GM18520 (cell line): ENCODE measurements at regions not wholly inside any gene's neighbourhood (a gene's known extent, or its start where the extent isn't known, plus 50 kb on each side); places are given as distances from the start of the nearest gene placed in this dataset.
"Not testable (repeated sequence)": the region's sequence is repeated elsewhere in the genome, so short reads cannot be mapped to it uniquely, and the experiment has no call there.

Experiments used
- ATAC-seq: cut with Tn5 transposase; IDR thresholded peaks from one replicate; pipeline ENCODE4 v1.9.1; 2021; ENCODE audit not compliant: unreplicated experiment

GRCh38 chr19:28609091-28609755 is 603.7 kb downstream of the UQCRFS1 start:
- no peak for ATAC-seq

GRCh38 chr19:28608292-28608691 is 604.7 kb downstream of the UQCRFS1 start:
- no peak for ATAC-seq

GRCh38 chr19:28607066-28607583 is 605.8 kb downstream of the UQCRFS1 start:
- no peak for ATAC-seq

- no peak for ATAC-seq
Measured at GRCh38 chr19:28606269-28607032, 606.5 kb downstream of the UQCRFS1 start.

- no peak for ATAC-seq
Measured at GRCh38 chr19:28605501-28606268, 607.3 kb downstream of the UQCRFS1 start.

GRCh38 chr19:28603453-28603852 is 609.5 kb downstream of the UQCRFS1 start:
- ATAC-seq, result no peak

GRCh38 chr19:28602675-28603298 is 610.2 kb downstream of the UQCRFS1 start:
- no peak for ATAC-seq

DNA sequence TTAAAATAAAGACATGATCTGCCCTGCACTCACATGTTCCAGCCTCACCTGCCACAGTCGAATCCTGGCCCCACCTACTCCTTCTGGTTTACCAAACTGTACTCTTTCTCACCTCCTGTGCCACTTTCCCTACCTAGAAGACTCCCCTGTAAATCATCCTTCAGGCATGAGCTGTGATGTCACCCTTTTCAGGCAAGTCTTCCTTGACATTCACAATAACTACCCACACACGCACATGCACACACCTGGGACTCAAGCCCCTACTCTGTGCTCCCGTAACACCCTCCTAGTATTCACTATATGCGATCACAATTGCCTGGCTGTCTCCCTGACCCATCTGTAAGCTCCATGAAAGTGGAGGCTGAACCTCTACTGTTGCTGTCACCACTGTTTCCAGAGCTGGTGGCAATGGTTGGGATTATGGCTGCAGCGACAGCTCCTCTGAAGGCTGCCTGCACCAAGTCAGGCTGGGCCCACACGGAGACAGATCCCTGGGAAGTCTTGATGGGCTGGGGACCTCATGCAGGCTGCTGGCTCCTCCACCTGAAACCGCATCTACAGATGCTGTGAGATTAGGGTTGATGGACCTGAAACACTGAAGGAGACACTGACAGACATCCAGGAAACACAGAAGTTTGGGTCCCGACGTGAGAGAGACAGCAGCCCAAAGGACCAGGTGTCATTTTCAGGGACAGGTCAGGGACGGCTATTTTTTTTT is 611.1 kb downstream of the UQCRFS1 start:
- ATAC-seq, result no peak

DNA sequence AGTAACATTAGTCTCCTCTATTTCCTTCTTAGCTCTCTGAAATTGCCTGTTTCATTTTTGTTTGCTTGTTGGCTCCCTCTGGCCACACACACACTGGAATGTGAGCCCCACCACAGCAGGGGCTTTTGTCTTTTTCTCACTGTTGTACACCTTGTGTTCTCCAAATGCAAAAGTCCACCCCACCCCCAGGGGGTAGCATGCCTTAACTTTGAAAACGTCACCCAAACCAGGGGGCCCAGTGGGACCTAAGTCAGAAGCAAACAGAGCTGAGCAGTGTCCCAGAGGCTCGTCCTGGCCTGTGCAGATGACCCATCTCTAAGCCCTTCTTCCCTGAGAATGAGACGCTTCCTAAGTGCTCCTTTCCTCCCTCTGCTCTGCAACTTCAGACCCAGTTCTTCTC is 614.1 kb downstream of the UQCRFS1 start:
- no peak for ATAC-seq

DNA sequence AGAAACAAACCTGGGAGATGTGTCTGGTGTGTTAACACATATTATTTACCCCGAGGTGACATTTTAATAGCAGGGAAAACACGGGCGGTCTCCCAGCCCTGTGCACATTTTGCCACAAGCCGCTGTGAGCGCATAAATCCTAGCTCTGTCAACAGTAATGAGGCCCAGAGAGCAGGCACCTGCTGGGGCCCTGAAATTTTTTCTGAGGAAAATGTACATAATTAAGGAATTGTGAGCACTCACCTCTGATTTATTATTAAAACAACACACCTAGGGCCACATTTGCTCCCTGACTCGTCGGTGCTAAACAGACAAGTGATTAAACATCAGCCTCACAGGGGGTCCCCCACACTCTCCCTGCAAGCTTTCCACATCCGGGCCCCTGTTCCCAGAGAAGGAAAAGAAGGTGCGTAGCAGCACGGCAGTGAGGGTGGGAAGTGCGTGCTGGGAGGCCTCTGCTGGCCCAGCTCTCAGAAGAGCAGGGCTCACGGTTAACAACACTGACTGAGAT is 616.3 kb downstream of the UQCRFS1 start:
- no peak for ATAC-seq

GRCh38 chr19:28595722-28596480 is 617.0 kb downstream of the UQCRFS1 start:
- no peak for ATAC-seq

GRCh38 chr19:28594737-28595136 is 618.2 kb downstream of the UQCRFS1 start:
- no peak for ATAC-seq

- not testable (repeated sequence) for ATAC-seq
Measured at GRCh38 chr19:28589991-28590411, 623.0 kb downstream of the UQCRFS1 start.

- ATAC-seq, result no peak
Measured at GRCh38 chr19:28586474-28586873, 626.5 kb downstream of the UQCRFS1 start.

- ATAC-seq, result no peak
Measured at GRCh38 chr19:28585796-28586195, 627.2 kb downstream of the UQCRFS1 start.

GRCh38 chr19:28583713-28584112 is 629.2 kb downstream of the UQCRFS1 start:
- ATAC-seq, result no peak

DNA sequence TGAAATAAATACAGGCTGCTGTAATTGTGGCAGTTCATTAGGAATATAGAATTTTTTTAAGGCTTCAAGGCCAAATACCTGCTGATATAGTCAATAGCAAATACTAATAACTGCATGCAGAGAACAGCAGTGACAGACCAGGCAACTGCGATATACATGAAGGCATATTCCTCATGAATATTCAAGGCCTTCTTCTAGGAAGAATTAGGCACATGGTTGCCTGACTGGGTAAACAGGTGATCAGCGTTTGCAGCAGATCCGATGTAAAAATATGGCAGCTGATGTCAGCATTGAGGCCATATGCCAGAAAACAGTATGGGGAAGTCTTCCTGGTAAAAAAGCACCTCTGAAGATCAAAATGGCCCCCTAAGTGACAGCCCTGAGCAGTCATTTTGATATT is 629.7 kb downstream of the UQCRFS1 start:
- ATAC-seq, result no peak

GRCh38 chr19:28582796-28583195 is 630.2 kb downstream of the UQCRFS1 start:
- ATAC-seq, result no peak

DNA sequence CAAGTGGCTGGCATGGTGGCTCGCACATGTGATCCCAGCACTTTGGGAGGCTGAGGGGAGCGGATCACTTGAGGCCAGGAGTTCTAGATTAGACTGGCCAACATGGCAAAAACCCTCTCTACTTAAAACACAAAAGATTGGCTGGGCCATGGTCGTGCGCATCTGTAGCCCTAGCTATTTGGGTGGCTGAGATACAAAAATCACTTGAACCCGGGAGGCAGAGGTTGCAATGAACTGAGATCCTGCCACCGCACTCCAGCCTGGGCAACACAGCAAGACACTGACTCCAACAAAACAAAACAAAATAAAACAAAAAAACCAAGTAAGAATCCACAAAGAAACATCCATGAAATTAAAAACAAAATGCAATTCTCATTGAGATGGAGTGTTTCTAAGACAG is 630.6 kb downstream of the UQCRFS1 start:
- ATAC-seq, result no peak

DNA sequence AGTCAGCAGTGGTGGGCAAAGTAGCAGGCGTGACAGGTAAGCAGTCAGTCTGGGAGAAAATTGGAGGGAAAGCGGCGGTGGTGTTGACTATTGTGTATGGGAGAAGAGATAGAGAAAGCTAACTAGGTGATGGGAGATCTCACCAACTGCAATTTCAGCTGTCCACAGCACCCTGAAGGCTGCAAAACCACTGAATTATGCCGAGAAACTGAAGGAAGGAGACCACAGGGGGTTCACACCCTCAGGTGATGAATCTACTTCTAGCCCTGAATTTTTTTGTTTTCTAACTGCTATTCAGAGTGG is 631.5 kb downstream of the UQCRFS1 start:
- no peak for ATAC-seq
